Astrocyte (in vitro differentiated cells and primary cell): ENCODE measurements at regions not wholly inside any gene's neighbourhood (a gene's known extent, or its start where the extent isn't known, plus 50 kb on each side); places are given as distances from the start of the nearest gene placed in this dataset.

Source experiments
- EZH2 ChIP-seq: IDR thresholded peaks from 2 replicates; pipeline ENCODE4 v1.6.1; 2012; ENCODE audit warnings: mild to moderate bottlenecking, low read length, inconsistent platforms; ENCODE audit not compliant: insufficient read depth
- TF ChIP-seq, protein P1 (sequence below): IDR thresholded peaks from 2 replicates; pipeline ENCODE4 v1.5.1; 2011; ENCODE audit warnings: low read depth, mild to moderate bottlenecking, inconsistent platforms, low read length, moderate library complexity; ENCODE audit not compliant: insufficient read depth

GRCh38 chr10:125489731-125490130, 193.2 kb downstream of the TEX36 start:
- TF ChIP-seq, protein P1, sequence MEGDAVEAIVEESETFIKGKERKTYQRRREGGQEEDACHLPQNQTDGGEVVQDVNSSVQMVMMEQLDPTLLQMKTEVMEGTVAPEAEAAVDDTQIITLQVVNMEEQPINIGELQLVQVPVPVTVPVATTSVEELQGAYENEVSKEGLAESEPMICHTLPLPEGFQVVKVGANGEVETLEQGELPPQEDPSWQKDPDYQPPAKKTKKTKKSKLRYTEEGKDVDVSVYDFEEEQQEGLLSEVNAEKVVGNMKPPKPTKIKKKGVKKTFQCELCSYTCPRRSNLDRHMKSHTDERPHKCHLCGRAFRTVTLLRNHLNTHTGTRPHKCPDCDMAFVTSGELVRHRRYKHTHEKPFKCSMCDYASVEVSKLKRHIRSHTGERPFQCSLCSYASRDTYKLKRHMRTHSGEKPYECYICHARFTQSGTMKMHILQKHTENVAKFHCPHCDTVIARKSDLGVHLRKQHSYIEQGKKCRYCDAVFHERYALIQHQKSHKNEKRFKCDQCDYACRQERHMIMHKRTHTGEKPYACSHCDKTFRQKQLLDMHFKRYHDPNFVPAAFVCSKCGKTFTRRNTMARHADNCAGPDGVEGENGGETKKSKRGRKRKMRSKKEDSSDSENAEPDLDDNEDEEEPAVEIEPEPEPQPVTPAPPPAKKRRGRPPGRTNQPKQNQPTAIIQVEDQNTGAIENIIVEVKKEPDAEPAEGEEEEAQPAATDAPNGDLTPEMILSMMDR: no peak
- no peak for TF ChIP-seq EZH2
